ENCODE measurements at regions not wholly inside any gene's neighbourhood (a gene's known extent, or its start where the extent isn't known, plus 50 kb on each side); places are given as distances from the start of the nearest gene placed in this dataset.
"Not testable (repeated sequence)": the region's sequence is repeated elsewhere in the genome, so short reads cannot be mapped to it uniquely, and the experiment has no call there.

DNA sequence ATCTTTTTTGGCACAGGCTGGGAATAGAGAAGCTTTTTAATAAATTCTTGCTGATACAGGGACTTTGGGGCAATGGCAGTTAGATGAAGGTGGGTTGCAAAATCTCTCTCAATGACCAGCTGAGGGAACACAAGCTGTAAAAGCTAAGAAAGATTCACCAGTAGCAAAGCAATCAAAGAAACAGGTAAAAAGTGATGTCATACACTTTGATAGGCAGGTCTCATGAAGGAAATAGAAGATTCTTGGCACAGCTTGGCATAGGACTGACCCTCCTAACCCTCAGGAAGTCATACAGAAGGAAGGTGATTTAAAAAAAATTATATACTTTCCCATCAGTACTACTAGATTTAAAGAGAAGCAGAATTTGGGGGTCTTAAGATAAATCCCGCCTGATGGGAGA, 263.6 kb downstream of the LPIN1 start:
- Histone ChIP-seq H3K4me3 (no peak overlapping the region), H3K9me3 (no peaks in the 10 kb centered on the region), H3K27me3 (no peaks in the 10 kb centered on the region), H3K4me1 (no peaks in the 10 kb centered on the region), H3K36me3 (no peaks in the 10 kb centered on the region), H3K27ac (no peak overlapping the region)
- ATAC-seq (no peak), DNase-seq (no peak)
- intact Hi-C loops (cut with DNase I), result no loop called here
- TF ChIP-seq, protein P1, sequence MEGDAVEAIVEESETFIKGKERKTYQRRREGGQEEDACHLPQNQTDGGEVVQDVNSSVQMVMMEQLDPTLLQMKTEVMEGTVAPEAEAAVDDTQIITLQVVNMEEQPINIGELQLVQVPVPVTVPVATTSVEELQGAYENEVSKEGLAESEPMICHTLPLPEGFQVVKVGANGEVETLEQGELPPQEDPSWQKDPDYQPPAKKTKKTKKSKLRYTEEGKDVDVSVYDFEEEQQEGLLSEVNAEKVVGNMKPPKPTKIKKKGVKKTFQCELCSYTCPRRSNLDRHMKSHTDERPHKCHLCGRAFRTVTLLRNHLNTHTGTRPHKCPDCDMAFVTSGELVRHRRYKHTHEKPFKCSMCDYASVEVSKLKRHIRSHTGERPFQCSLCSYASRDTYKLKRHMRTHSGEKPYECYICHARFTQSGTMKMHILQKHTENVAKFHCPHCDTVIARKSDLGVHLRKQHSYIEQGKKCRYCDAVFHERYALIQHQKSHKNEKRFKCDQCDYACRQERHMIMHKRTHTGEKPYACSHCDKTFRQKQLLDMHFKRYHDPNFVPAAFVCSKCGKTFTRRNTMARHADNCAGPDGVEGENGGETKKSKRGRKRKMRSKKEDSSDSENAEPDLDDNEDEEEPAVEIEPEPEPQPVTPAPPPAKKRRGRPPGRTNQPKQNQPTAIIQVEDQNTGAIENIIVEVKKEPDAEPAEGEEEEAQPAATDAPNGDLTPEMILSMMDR (IDR thresholded peaks at IDR 0.05), result no peak

DNA sequence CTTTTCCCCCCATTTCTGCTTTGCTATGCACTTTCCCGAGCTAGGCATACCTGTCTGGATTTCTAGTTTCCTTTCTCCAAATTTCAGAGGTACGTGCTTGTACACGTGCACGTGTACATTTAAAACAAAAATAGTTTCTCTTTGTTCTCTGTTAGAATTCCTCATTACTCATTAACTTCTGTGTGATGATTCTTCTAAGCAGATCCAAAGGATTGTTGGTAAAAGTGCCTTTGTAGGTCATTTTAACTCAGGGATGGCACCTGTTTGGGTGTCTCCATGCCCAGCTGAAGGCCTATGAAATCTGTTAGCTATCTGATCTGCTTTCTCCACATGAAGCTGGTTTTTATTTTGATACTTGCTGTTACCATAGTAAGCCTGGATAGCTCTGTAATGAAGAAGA, 264.3 kb downstream of the LPIN1 start:
- ATAC-seq (no peak), DNase-seq (no peak)
- H3K4me3 ChIP-seq, result no peak overlapping the region
- intact Hi-C loops (cut with DNase I), result no loop called here
- H3K27me3 ChIP-seq, result no peaks in the 10 kb centered on the region
- TF ChIP-seq, protein P1 (IDR thresholded peaks at IDR 0.05), result no peak
- H3K27ac ChIP-seq, result no peak overlapping the region
- H3K36me3 ChIP-seq, result no peaks in the 10 kb centered on the region
- no peaks in the 10 kb centered on the region for H3K9me3 ChIP-seq
- H3K4me1 ChIP-seq, result no peaks in the 10 kb centered on the region

DNA sequence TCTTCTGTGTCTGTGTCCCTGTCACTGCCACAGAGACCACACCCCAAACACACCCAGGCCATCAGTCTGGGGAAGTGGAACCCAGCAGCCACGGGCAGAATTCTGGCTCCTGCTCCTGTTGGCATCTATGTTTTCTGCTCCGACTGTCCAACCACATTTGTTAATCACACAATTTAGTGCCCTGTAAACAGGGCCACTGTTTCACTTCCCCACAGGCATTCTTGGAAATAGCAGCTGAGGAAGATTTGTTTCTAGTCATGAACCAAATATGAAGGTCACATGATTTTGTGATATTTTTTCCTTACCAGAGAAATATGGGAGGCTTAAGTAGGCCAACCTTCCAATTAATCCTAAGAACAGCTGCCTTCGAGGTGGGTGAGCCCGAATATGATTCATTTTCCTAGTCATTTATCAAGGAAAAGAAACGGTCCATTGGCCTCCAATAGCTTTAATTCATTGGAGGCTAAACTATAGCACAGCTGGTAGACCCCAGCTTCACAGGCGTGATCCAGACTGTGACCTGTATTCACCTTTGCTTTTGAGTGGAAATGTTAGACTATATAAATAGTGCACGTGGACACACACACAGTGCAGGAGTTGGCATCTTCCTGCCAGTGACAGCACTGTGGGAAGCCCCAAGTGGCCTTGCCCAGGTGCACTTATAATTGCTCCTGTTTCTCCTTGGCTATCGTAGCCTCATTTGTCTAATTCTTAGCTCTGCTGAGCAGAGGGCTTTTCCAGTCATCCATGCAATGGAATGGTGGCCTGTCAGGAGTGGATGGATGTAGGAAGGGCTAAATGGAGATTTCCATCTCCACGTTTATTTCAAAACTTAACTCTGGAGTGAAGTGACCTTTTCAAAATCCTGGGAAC, 267.9 kb downstream of the LPIN1 start:
- no peaks in the 10 kb centered on the region for H3K9me3 ChIP-seq
- intact Hi-C loops (cut with DNase I), result no loop called here
- H3K4me3 ChIP-seq, result no peak overlapping the region
- ATAC-seq, result peak; percentile 78
- no peak overlapping the region for H3K27ac ChIP-seq
- no peaks in the 10 kb centered on the region for H3K4me1 ChIP-seq
- H3K27me3 ChIP-seq, result no peaks in the 10 kb centered on the region
- peak in 1 of 4 donors; percentile 63 for DNase-seq
- TF ChIP-seq, protein P1 (IDR thresholded peaks at IDR 0.05), result no peak
- H3K36me3 ChIP-seq, result no peaks in the 10 kb centered on the region

DNA sequence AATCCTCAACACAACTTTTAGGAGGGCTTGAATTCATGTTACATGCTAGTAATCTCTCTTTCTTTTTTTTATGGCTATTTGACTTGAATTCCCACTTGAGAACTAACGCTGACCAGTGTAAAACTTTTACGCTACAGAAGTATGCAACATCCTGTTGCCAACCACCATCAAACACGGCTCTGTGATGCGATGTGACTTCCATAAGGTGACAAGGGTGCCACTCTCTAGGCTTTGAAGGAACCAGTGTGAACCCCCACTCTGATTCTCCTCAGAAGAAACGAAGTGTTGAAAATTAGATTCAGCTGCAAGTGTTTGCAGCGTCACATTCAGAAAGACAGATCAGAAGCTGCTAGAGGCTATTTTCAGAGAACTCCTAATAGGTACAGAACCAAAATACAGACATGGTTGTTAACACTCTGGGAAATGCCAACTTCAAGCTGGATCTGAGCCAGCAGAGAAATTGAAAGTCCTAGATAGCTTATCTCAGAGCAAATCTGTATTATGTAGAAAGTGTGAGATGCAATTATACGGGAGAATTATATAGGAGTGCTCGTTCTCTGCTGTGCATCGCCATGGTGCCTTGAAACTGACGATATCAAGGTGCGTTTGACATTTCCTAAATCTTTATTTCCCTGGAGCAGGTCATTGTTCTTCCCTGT, 271.2 kb downstream of the LPIN1 start:
- ATAC-seq (no peak), DNase-seq (no peak)
- no peaks in the 10 kb centered on the region for H3K4me1 ChIP-seq
- H3K9me3 ChIP-seq, result peaks cover 4 to 20% of the 10 kb centered on the region in 2 donors
- no peaks in the 10 kb centered on the region for H3K36me3 ChIP-seq
- intact Hi-C loops (cut with DNase I), result no loop called here
- TF ChIP-seq, protein P1 (IDR thresholded peaks at IDR 0.05), result no peak
- H3K27ac ChIP-seq, result no peak overlapping the region
- H3K27me3 ChIP-seq, result no peaks in the 10 kb centered on the region
- no peak overlapping the region for H3K4me3 ChIP-seq

DNA sequence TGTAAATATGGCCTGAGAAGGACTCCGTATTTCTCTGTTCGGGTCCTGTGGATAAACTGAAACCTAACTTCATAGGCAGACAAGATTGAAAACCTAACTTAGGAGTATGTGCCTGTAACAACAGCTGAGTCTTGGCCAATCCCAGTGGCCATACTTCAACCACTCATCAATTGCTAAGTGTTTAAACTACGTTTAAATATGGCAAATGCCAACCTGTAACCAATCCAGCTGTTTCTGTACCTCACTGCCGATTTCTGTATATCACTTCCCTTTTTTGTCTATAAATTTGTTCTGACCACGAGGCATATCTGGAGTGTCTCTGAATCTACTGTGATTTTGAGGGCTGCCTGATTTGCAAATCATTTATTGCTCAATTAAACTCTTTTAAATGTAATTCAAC, 272.3 kb downstream of the LPIN1 start:
- H3K4me1 ChIP-seq; H3K27ac ChIP-seq; H3K27me3 ChIP-seq; H3K36me3 ChIP-seq; H3K4me3 ChIP-seq; intact Hi-C loops (cut with DNase I); ATAC-seq; DNase-seq: not testable (repeated sequence)
- H3K9me3 ChIP-seq, result peaks cover 4 to 20% of the 10 kb centered on the region in 2 donors

All from left lung (tissue), 4 donors.